Uterus (tissue), 2 donors: ENCODE measurements at regions not wholly inside any gene's neighbourhood (a gene's known extent, or its start where the extent isn't known, plus 50 kb on each side); places are given as distances from the start of the nearest gene placed in this dataset.

Experiments used
- POLR2A ChIP-seq, 2 donors: fragments of 450-650 bp; IDR thresholded peaks; one replicate each; pipeline ENCODE4 v1.6.1; 2016; ENCODE audit warnings: antibody characterized with exemption in 2 of 2, mild to moderate bottlenecking in 1 of 2, moderate library complexity in 1 of 2
- TF ChIP-seq, protein P1 (sequence below), 4 experiments: fragments of 200-600 bp in 2 of 4; fragments of 450-650 bp in 2 of 4; sonication (generic) in 2 of 4; IDR thresholded peaks; one replicate each; pipeline ENCODE4 v1.5.1; 2016 to 2019; ENCODE audit warnings: antibody characterized with exemption in 4 of 4, mild to moderate bottlenecking in 2 of 4, moderate library complexity in 1 of 4

DNA sequence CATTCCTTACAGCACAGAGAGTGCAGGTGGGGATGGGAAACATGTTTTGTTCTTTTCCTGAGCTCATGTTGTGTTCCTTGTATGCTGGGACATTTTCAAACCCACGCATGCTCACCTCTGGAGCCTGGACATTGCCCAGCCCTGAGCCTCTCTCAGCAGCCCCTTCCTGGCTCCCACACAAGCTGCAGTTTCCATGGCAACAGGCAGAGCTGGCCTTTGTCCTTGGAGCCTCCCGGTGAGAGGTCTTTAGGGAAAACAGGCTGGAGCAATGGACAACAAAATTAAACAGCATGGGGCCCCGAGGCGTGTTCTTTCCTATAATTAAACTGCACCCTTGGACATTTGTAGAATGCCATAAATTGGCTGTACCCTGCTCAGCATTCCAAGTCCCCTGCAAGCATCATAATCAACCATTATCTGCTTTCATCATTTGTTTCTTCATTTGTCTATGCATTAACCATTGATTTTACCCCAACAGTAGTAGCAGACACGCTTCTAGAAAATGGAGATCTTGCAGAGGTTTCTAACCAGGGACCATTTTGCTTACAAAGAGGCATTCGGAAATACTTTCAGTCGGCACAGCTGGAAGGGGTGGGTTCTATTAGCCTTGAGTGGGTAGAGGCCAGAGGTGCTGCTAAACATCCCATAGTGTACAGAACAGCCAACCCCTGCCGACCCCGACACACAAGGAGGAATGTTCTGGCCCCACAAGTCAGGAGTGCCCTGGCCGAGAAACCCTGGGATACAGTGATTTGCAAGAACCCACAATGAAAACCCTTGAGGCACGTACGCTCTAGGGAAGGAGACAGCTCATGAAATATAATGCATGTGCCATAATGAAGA, 133.4 kb upstream of the PEG3 start:
- TF ChIP-seq, protein P1, sequence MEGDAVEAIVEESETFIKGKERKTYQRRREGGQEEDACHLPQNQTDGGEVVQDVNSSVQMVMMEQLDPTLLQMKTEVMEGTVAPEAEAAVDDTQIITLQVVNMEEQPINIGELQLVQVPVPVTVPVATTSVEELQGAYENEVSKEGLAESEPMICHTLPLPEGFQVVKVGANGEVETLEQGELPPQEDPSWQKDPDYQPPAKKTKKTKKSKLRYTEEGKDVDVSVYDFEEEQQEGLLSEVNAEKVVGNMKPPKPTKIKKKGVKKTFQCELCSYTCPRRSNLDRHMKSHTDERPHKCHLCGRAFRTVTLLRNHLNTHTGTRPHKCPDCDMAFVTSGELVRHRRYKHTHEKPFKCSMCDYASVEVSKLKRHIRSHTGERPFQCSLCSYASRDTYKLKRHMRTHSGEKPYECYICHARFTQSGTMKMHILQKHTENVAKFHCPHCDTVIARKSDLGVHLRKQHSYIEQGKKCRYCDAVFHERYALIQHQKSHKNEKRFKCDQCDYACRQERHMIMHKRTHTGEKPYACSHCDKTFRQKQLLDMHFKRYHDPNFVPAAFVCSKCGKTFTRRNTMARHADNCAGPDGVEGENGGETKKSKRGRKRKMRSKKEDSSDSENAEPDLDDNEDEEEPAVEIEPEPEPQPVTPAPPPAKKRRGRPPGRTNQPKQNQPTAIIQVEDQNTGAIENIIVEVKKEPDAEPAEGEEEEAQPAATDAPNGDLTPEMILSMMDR (IDR thresholded peaks at IDR 0.05) = no peak
- TF ChIP-seq POLR2A (IDR thresholded peaks at IDR 0.05) = no peak
